ENCODE measurements at regions not wholly inside any gene's neighbourhood (a gene's known extent, or its start where the extent isn't known, plus 50 kb on each side); places are given as distances from the start of the nearest gene placed in this dataset.

- H3K4me1 ChIP-seq (ENCODE audit: low read depth): no peaks in the 10 kb centered on the region
- no peak overlapping the region for H3K4me3 ChIP-seq
- no peaks in the 10 kb centered on the region for H3K36me3 ChIP-seq (ENCODE audit: low read depth)
- intact Hi-C loops (cut with DNase I, micrococcal nuclease): no loop called here
- H3K9me3 ChIP-seq: no peaks in the 10 kb centered on the region
- ATAC-seq (no peak), DNase-seq (no peak)
- TF ChIP-seq CTCF (IDR thresholded peaks at IDR 0.05): no peak
Measured at GRCh38 chr6:132892929-132893771, 78.8 kb downstream of the RPS12 start.

DNA sequence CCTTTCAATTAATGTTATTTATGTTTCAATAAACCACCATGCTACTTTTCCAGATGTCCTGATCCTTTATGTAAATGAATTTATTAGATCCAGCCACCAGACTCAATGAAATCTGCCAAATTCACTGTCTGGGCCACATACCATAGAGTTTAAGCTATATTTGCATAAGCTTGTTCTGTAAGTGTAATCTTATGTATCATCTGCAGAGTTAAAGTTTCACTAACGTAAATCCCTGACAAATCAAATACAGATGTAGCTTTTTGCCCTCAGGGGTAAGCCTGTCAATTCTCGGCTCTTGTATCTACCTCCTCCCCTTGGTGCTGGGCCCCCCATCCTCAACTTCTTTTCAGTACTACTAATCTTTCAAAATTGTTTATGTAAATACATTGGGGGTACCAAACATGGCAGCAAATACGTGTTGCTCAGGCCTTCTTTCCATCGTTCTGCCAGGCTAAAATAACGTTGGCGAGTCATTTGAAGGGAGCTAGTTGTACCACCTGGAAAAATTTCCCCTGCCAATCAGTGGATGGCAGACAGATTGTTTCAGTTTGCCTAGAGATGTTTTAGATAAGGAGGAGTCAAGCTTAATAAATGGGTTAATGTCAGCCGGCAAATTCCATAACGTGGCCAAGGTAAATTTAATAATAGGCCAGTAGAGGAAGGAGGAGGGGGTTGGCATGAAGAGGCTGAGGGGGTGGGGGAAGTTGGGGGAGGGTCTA, 79.6 kb downstream of the RPS12 start:
- Histone ChIP-seq H3K36me3 (ENCODE audit: low read depth) (no peaks in the 10 kb centered on the region), H3K9me3 (no peaks in the 10 kb centered on the region), H3K4me3 (no peak overlapping the region), H3K4me1 (ENCODE audit: low read depth) (no peaks in the 10 kb centered on the region)
- ATAC-seq: no peak
- no peak for DNase-seq
- TF ChIP-seq CTCF (IDR thresholded peaks at IDR 0.05): no peak
- intact Hi-C loops (cut with DNase I, micrococcal nuclease): no loop called here

GRCh38 chr6:132898376-132898775, 84.0 kb downstream of the RPS12 start:
- H3K4me3 ChIP-seq: no peak overlapping the region
- ATAC-seq: no peak
- intact Hi-C loops (cut with DNase I, micrococcal nuclease): no loop called here
- H3K4me1 ChIP-seq (ENCODE audit: low read depth): no peaks in the 10 kb centered on the region
- no peaks in the 10 kb centered on the region for H3K9me3 ChIP-seq
- no peak for TF ChIP-seq CTCF (IDR thresholded peaks at IDR 0.05)
- no peak for DNase-seq
- H3K36me3 ChIP-seq (ENCODE audit: low read depth): no peaks in the 10 kb centered on the region

DNA sequence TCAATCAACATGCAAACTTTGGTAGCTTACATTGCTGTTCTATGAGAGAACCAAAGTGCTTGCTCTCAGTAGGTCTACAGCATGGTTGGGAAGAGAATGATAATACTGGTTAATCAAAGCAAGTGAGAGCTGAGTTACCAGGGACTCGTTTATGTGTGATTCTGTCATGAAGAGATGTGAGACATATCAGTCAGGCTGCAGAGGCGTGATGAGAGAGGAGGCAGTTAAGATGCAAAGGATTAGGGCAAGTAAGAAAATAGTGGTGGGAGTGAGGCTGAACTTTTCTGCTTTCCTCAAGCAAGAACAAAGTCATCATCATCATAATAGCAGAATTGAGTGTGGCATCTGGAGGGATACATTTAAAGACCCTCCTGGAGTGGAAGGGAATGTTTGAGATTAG, 86.5 kb downstream of the RPS12 start:
- no peaks in the 10 kb centered on the region for H3K9me3 ChIP-seq
- no peak overlapping the region for H3K4me3 ChIP-seq
- no peaks in the 10 kb centered on the region for H3K36me3 ChIP-seq (ENCODE audit: low read depth)
- intact Hi-C loops (cut with DNase I, micrococcal nuclease): no loop called here
- TF ChIP-seq CTCF (IDR thresholded peaks at IDR 0.05): no peak
- no peaks in the 10 kb centered on the region for H3K4me1 ChIP-seq (ENCODE audit: low read depth)
- DNase-seq: no peak
- ATAC-seq: no peak

- Histone ChIP-seq H3K4me3 (no peak overlapping the region), H3K9me3 (no peaks in the 10 kb centered on the region), H3K4me1 (ENCODE audit: low read depth) (no peaks in the 10 kb centered on the region), H3K36me3 (ENCODE audit: low read depth) (no peaks in the 10 kb centered on the region)
- DNase-seq (no peak), ATAC-seq (no peak)
- intact Hi-C loops (cut with DNase I, micrococcal nuclease): no loop called here
- no peak for TF ChIP-seq CTCF (IDR thresholded peaks at IDR 0.05)
Measured at GRCh38 chr6:132902901-132903300, 88.5 kb downstream of the RPS12 start.

Measured in mucosa of descending colon (tissue), 3 donors.